ENCODE measurements at regions not wholly inside any gene's neighbourhood (a gene's known extent, or its start where the extent isn't known, plus 50 kb on each side); places are given as distances from the start of the nearest gene placed in this dataset.
A peak's percentile ranks its signal among the peaks of the same experiment; 100 is the strongest.

DNA sequence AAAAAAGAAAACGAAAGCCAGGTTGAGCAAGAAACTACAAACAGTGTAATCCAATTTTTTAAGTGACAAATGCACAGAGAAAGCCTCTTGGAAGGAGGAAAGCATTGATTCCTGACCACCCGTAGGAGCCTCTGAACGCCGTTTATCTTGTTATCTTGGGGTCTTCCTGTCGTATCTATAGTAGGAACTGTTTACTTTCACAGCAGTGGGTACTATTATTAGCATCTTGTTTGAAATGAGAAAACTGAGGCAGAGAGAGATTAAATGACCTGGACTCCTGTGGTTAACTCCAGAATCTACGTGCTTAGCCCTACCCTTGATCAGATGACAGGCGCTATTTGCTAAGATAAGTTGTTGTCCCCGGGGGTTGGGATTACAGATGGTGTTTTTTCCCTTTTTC lies 196.7 kb upstream of the FOXF1 start:
- intact Hi-C loops (cut with DNase I), result no loop called here
- Histone ChIP-seq H3K27ac (no peak overlapping the region), H3K4me1 (no peaks in the 10 kb centered on the region), H3K9me3 (no peaks in the 10 kb centered on the region), H3K27me3 (ENCODE audit: low read depth) (no peaks in the 10 kb centered on the region), H3K36me3 (no peaks in the 10 kb centered on the region), H3K4me3 (no peak overlapping the region)
- ATAC-seq (no peak), DNase-seq (no peak)
- TF ChIP-seq, protein P1, sequence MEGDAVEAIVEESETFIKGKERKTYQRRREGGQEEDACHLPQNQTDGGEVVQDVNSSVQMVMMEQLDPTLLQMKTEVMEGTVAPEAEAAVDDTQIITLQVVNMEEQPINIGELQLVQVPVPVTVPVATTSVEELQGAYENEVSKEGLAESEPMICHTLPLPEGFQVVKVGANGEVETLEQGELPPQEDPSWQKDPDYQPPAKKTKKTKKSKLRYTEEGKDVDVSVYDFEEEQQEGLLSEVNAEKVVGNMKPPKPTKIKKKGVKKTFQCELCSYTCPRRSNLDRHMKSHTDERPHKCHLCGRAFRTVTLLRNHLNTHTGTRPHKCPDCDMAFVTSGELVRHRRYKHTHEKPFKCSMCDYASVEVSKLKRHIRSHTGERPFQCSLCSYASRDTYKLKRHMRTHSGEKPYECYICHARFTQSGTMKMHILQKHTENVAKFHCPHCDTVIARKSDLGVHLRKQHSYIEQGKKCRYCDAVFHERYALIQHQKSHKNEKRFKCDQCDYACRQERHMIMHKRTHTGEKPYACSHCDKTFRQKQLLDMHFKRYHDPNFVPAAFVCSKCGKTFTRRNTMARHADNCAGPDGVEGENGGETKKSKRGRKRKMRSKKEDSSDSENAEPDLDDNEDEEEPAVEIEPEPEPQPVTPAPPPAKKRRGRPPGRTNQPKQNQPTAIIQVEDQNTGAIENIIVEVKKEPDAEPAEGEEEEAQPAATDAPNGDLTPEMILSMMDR (IDR thresholded peaks at IDR 0.05), result no peak

DNA sequence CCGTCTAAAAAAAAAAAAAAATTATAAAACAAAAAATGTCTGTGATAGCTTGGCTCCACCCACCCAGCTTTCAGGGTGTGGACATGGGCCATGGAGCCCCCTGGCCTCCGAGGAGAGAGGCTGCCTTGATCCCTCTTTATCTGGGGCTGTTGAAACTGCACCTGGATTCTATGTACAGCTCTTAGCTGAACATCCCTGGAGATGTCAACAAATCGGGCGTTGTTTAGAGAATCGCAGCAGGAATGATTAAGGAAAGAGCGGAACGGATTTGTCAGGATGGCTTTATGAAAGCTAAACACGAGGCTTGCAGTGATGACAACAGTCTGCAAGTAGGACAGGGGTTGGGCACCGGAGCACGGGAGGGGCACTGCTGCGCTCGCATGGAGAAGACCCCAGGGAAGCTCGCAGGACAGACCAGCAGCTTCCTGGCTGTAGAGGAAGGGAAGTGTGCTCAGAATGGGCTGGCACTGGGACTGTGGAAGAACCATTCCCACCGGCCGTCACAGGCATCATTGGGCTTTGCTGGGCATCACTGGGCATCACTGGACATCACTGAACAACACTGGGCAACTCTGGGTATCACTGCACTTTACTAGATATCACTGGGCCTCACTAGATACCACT lies 195.8 kb upstream of the FOXF1 start:
- Histone ChIP-seq H3K27ac (no peak overlapping the region), H3K27me3 (ENCODE audit: low read depth) (no peaks in the 10 kb centered on the region), H3K4me3 (no peak overlapping the region), H3K36me3 (no peaks in the 10 kb centered on the region), H3K4me1 (no peaks in the 10 kb centered on the region), H3K9me3 (no peaks in the 10 kb centered on the region)
- DNase-seq (no peak), ATAC-seq (no peak)
- TF ChIP-seq, protein P1 (IDR thresholded peaks at IDR 0.05), result no peak
- intact Hi-C loops (cut with DNase I), result no loop called here

DNA sequence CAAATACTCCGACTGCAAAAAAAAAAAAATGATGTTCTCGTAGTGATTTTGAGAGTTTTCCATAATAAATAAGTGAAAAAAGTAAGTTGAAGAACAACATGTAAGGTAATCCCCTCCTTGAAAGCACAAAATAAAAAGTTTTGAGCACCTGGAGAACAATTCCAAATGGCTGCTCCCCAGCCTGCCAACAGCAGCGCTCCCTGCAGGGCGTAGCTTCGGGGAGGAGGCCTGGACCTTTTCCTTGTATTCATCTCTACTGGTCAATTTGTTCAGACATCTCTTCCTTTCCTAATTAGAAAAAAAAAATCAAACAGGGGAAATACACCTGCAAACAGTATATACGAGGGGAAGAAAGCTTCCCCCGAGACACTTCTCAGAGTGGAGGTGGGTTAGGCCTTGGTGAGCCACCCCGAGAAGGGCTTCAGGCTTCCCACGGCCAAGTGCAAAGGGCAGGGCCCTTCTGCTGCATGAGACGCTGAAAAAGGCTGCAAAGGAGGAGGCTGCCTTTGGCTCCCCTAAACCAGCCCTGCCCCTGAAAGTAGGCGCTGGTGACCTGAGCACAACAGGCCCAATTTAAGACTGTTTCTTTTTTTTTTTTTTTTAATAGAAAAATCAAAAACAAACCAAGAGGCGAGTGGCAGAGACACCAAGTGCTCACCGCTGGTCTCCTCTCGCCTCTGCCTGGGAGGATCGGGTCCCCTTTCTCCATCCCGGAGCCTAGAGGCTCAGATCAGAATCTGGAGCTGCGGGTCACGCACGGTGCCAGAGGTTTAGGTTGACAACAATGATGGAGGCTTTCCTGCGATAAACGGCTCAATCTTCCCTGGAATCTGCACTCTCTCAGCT lies 193.1 kb upstream of the FOXF1 start:
- Histone ChIP-seq H3K4me1 (no peaks in the 10 kb centered on the region), H3K27ac (no peak overlapping the region), H3K9me3 (no peaks in the 10 kb centered on the region), H3K27me3 (ENCODE audit: low read depth) (no peaks in the 10 kb centered on the region), H3K4me3 (no peak overlapping the region), H3K36me3 (no peaks in the 10 kb centered on the region)
- DNase-seq, result no peak
- TF ChIP-seq, protein P1 (IDR thresholded peaks at IDR 0.05), result no peak
- intact Hi-C loops (cut with DNase I), result no loop called here
- peak in 1 of 2 donors; percentile 19 for ATAC-seq

DNA sequence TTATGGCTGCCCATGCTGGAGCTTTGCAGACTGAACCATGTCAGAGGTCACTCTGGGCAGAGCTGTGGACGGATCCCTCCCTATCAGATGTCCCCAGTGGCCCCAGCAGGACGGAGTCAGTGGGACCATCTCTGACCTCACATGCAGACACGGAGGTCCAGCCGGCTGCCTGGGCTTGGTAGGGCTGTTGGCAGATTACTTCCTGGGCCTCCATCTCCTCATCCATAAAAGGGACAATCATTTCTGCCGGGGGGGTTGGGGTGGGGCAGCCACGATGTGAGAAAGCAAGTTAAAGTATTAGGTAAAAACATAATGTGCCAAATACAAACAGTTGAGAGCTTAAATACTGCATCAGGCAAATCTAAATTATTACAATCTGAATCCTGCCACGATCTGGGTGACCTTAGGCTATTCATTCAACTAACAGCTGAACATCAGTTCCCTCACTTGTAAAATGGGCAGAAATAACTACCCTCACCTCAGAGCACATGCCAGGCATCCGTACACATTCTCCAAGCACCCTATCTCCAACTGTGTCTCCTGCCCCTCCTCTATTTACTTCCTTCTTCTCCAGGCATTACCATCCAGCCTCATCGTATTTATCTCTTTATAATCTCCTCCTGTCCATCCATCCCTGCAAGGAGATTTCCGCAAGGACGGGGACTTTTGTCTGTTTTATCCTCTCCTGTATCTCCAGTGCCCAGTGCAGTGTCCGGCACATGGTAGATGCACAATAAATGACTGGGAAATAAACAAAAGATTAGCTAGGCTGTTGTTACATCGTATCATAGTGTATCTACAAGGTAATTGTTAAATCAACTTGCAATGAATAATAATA lies 192.3 kb upstream of the FOXF1 start:
- Histone ChIP-seq H3K4me1 (no peaks in the 10 kb centered on the region), H3K9me3 (no peaks in the 10 kb centered on the region), H3K36me3 (no peaks in the 10 kb centered on the region), H3K27ac (no peak overlapping the region), H3K4me3 (no peak overlapping the region), H3K27me3 (ENCODE audit: low read depth) (no peaks in the 10 kb centered on the region)
- ATAC-seq (no peak), DNase-seq (no peak)
- TF ChIP-seq, protein P1 (IDR thresholded peaks at IDR 0.05), result no peak
- intact Hi-C loops (cut with DNase I), result no loop called here

DNA sequence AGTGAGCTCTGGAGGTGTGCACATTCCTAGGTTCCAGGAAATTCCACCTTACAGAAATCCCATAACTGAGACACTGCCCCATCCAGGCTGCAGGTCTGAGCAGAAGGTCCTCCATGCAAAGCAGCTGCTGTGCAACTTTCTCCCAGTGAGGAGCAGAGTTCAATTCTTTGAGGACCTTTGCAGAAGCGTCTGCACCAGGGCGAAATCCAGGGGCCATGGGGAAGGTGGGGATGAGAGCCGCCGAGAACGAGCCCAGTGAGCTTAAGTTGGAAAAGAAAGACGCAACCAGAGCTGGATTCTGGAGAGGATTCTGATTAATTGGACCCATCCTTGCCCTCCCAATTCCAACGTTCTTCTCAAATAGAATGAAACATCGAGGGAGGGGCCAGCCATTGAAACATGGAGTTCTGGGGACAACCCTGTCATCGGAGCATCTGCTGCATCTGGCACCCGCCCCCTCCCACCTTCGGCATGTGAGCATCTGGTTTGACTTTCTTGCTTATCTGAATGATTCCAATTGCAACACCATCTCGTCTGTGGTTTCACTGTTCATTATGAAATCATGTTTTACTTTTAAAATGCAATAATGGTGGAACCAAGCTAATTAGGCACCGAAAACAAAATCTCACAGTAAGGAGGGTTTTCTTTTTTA lies 190.6 kb upstream of the FOXF1 start:
- Histone ChIP-seq H3K9me3 (no peaks in the 10 kb centered on the region), H3K36me3 (no peaks in the 10 kb centered on the region), H3K27me3 (ENCODE audit: low read depth) (peaks cover 5% of the 10 kb centered on the region), H3K4me1 (no peaks in the 10 kb centered on the region), H3K27ac (no peak overlapping the region), H3K4me3 (no peak overlapping the region)
- ATAC-seq (no peak), DNase-seq (no peak)
- intact Hi-C loops (cut with DNase I), result no loop called here
- TF ChIP-seq, protein P1 (IDR thresholded peaks at IDR 0.05), result no peak
